ENCODE measurements at regions not wholly inside any gene's neighbourhood (a gene's known extent, or its start where the extent isn't known, plus 50 kb on each side); places are given as distances from the start of the nearest gene placed in this dataset.

DNA sequence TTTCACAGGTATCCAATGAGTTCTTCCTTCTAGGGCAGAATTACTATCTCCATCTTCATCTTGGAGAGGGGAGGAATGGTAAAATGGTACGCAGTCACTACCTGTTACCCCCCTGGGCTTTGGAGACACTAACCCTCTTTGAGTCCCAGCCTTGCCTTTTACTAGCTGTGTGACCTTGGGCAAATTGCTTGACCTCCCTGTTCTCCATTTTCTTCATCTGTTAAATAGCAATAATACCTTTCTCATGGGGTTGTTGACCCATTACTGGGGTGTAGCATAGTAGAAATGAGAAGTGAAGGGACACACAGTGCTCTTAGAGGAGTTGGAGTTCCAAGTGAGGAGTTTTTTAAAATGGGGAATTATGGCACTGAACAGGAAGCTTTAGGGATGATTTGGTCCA lies 324.7 kb downstream of the FOXL1 start:
- Mint-ChIP-seq H3K9me3 (ENCODE audit: insufficient read depth) (no peaks in the 10 kb centered on the region), H3K27ac (no peak overlapping the region), H3K4me1 (ENCODE audit: low read depth) (no peaks in the 10 kb centered on the region), H3K36me3 (ENCODE audit: low read depth) (no peaks in the 10 kb centered on the region), H3K27me3 (ENCODE audit: low read depth) (no peaks in the 10 kb centered on the region), H3K4me3 (no peak overlapping the region)
- ATAC-seq (no peak), DNase-seq (no peak)
- ChIA-PET POLR2A (no interaction called here), CTCF (no interaction called here)

DNA sequence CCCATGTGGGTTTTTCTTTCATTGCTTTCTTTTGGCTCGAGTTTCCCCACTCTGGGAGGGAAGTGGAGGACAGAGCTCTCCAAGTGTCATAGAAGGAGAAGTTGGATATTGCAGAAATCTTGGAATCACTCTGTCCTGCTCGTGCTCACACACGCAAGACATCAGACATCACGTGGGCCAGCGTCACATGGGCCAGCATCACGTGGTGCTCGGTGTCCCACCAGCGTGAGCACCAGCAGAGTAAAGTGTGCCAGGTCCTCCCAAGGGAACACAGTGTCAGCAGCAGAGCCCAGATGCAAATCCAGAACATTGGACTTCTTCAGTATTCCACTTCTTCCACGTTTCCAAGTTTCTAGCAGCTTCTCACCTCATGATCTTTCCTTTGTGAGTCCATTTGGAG lies 327.0 kb downstream of the FOXL1 start:
- Mint-ChIP-seq H3K4me3 (no peak overlapping the region), H3K27me3 (ENCODE audit: low read depth) (no peaks in the 10 kb centered on the region), H3K4me1 (ENCODE audit: low read depth) (no peaks in the 10 kb centered on the region), H3K9me3 (ENCODE audit: insufficient read depth) (no peaks in the 10 kb centered on the region), H3K27ac (no peak overlapping the region), H3K36me3 (ENCODE audit: low read depth) (no peaks in the 10 kb centered on the region)
- ChIA-PET CTCF (no interaction called here), POLR2A (no interaction called here)
- no peak for ATAC-seq
- no peak for DNase-seq

GRCh38 chr16:86906623-86907022 lies 328.3 kb downstream of the FOXL1 start:
- Mint-ChIP-seq H3K36me3 (ENCODE audit: low read depth) (no peaks in the 10 kb centered on the region), H3K27ac (no peak overlapping the region), H3K4me1 (ENCODE audit: low read depth) (no peaks in the 10 kb centered on the region), H3K27me3 (ENCODE audit: low read depth) (no peaks in the 10 kb centered on the region), H3K4me3 (no peak overlapping the region), H3K9me3 (ENCODE audit: insufficient read depth) (no peaks in the 10 kb centered on the region)
- POLR2A ChIA-PET: no interaction called here
- ATAC-seq (no peak), DNase-seq (no peak)
- CTCF ChIA-PET: no interaction called here

DNA sequence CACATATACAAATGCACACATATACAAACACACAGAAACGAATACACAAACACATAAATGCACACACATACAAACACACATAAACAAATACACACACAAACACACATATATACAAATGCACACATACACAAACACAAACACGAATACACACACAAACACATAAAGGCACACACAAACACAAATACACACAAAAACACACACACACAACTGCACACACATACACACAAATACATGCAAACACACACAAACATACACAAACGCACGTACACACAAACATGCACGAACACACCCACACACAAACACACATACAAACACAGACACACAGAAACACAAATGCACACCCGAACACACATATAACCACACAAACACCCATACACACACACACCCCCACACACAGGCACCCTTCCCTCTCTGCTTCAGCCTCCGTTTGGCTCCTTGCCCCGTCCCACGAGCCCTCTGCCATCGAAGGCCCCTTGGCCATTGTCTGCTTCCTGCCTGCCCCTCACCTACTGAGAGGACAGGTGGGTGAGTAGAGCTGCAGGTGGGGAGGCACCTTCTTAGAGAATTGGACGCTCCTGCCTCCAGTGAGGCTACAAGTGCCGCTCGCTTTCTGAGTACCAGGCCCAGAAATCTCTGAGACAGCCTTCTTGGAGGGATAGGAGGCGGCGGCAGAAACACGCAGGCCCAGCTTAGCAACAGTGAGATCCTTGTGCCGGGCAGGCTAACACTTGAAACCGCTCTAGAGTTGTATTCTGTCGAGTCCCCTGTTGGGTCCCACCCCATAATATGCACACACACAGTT lies 331.2 kb downstream of the FOXL1 start:
- ChIA-PET POLR2A (no interaction called here), CTCF (no interaction called here)
- no peak for ATAC-seq
- no peak overlapping the region for H3K4me3 Mint-ChIP-seq
- no peak for DNase-seq
- no peaks in the 10 kb centered on the region for H3K27me3 Mint-ChIP-seq (ENCODE audit: low read depth)
- H3K4me1 Mint-ChIP-seq (ENCODE audit: low read depth): no peaks in the 10 kb centered on the region
- no peaks in the 10 kb centered on the region for H3K9me3 Mint-ChIP-seq (ENCODE audit: insufficient read depth)
- H3K36me3 Mint-ChIP-seq (ENCODE audit: low read depth): no peaks in the 10 kb centered on the region
- H3K27ac Mint-ChIP-seq: no peak overlapping the region

GRCh38 chr16:86910161-86910769 lies 331.9 kb downstream of the FOXL1 start:
- Mint-ChIP-seq H3K4me3 (no peak overlapping the region), H3K27ac (no peak overlapping the region), H3K27me3 (ENCODE audit: low read depth) (no peaks in the 10 kb centered on the region), H3K9me3 (ENCODE audit: insufficient read depth) (no peaks in the 10 kb centered on the region), H3K36me3 (ENCODE audit: low read depth) (no peaks in the 10 kb centered on the region), H3K4me1 (ENCODE audit: low read depth) (no peaks in the 10 kb centered on the region)
- ATAC-seq (no peak), DNase-seq (no peak)
- POLR2A ChIA-PET: no interaction called here
- CTCF ChIA-PET: no interaction called here

DNA sequence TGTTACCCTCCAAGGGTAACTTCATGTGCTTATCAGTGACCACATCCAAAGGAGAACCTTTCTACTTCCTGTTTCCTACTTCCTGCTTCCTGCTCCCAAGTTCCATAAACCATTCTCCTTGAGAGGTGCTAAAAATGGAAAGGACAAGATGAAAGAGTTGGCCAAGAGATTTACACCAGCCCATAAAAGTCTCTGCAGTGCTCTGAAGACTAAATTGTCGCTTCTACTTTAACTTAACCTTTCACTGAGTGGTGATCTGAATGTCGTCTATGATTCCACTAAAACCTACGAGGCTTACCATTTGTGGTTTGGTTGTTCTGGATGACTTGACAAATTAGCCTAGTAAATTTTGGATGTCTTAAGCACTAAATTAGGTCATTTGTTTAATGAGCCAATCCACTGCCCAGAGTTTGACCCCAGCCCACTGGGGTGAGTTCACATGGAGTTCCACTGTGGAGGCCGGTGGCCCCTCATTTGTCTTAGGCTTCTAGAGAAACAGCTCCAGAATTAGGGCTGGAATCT lies 333.1 kb downstream of the FOXL1 start:
- CTCF ChIA-PET: no interaction called here
- no peaks in the 10 kb centered on the region for H3K9me3 Mint-ChIP-seq (ENCODE audit: insufficient read depth)
- DNase-seq (no peak), ATAC-seq (no peak)
- H3K27me3 Mint-ChIP-seq (ENCODE audit: low read depth): no peaks in the 10 kb centered on the region
- no peaks in the 10 kb centered on the region for H3K36me3 Mint-ChIP-seq (ENCODE audit: low read depth)
- no peak overlapping the region for H3K4me3 Mint-ChIP-seq
- no peaks in the 10 kb centered on the region for H3K4me1 Mint-ChIP-seq (ENCODE audit: low read depth)
- no peak overlapping the region for H3K27ac Mint-ChIP-seq
- POLR2A ChIA-PET: no interaction called here

DNA sequence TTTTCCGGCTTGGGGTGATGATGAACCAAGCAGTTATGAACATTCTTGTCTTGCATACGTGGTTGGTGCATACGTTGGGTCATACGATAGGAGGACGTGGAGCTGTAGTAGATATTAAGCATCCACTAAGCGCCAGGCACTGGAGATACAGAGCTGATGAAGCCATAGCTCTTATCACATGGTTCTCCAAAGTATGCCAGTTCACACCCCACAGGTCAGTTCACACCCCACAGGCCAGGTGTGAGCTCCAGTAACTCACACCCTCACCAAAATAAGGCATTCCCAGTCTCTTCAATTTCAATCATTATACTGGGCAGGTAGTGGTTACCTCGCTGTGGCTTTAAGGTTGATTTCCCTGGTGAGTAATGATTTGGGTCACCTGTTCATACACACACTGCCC lies 335.5 kb downstream of the FOXL1 start:
- CTCF ChIA-PET: no interaction called here
- POLR2A ChIA-PET: no interaction called here
- Mint-ChIP-seq H3K4me3 (no peak overlapping the region), H3K27ac (no peak overlapping the region), H3K36me3 (ENCODE audit: low read depth) (no peaks in the 10 kb centered on the region), H3K9me3 (ENCODE audit: insufficient read depth) (no peaks in the 10 kb centered on the region), H3K4me1 (ENCODE audit: low read depth) (no peaks in the 10 kb centered on the region), H3K27me3 (ENCODE audit: low read depth) (no peaks in the 10 kb centered on the region)
- DNase-seq (no peak), ATAC-seq (no peak)

DNA sequence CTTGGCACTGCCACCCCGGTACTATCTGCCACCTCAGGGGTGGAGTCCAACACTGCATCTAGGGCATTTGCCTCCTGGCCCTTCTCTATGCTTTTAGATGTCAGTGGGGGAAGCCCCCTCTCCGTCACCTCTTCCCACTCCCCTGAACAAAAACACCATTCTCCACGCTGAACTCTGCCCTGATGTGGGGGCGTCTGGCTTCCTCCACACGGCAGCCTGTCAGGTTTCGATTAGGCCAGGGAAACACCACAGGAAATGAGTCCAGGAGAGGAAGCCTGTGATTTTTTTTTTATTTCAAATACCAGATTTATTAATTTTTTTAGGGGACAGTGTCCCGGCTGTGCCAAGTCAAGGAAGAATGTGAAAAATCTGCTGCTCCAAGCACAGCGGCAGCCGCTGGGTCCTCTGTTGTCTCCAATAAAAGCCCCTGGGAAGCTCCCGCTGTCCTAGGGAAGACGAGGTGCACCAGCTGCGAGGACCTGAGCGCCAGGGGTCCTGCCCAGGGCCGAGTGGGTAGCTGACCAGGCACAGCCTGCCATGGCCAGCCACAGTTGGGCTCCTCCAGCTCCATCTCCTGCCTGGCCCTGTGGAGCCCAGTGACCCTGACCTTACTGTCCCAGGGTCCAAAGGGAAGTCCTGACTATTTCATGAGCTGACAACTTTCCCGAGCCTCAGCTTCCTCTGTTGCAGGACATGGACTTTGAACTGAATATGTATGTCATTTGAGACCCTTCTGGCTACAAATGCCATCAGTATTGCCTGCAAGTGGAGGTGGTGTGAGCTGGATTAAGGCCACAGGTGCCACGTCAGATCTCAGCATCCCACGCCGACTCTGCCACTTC lies 336.7 kb downstream of the FOXL1 start:
- ATAC-seq (no peak), DNase-seq (no peak)
- ChIA-PET POLR2A (no interaction called here), CTCF (no interaction called here)
- H3K9me3 Mint-ChIP-seq (ENCODE audit: insufficient read depth): no peaks in the 10 kb centered on the region
- H3K27me3 Mint-ChIP-seq (ENCODE audit: low read depth): no peaks in the 10 kb centered on the region
- H3K27ac Mint-ChIP-seq: no peak overlapping the region
- H3K4me3 Mint-ChIP-seq: no peak overlapping the region
- H3K4me1 Mint-ChIP-seq (ENCODE audit: low read depth): no peaks in the 10 kb centered on the region
- H3K36me3 Mint-ChIP-seq (ENCODE audit: low read depth): no peaks in the 10 kb centered on the region

GRCh38 chr16:86917471-86918365 lies 339.4 kb downstream of the FOXL1 start:
- no peaks in the 10 kb centered on the region for H3K36me3 Mint-ChIP-seq (ENCODE audit: low read depth)
- DNase-seq (no peak), ATAC-seq (no peak)
- ChIA-PET CTCF (no interaction called here), POLR2A (no interaction called here)
- H3K4me3 Mint-ChIP-seq: no peak overlapping the region
- no peaks in the 10 kb centered on the region for H3K4me1 Mint-ChIP-seq (ENCODE audit: low read depth)
- H3K9me3 Mint-ChIP-seq (ENCODE audit: insufficient read depth): peaks cover 6% of the 10 kb centered on the region
- H3K27me3 Mint-ChIP-seq (ENCODE audit: low read depth): peaks cover 2% of the 10 kb centered on the region
- no peak overlapping the region for H3K27ac Mint-ChIP-seq

GRCh38 chr16:86918637-86919036 lies 340.3 kb downstream of the FOXL1 start:
- peaks cover 6% of the 10 kb centered on the region for H3K9me3 Mint-ChIP-seq (ENCODE audit: insufficient read depth)
- ATAC-seq (no peak), DNase-seq (no peak)
- peaks cover 2% of the 10 kb centered on the region for H3K27me3 Mint-ChIP-seq (ENCODE audit: low read depth)
- POLR2A ChIA-PET: no interaction called here
- H3K4me3 Mint-ChIP-seq: no peak overlapping the region
- CTCF ChIA-PET: no interaction called here
- H3K27ac Mint-ChIP-seq: no peak overlapping the region
- H3K36me3 Mint-ChIP-seq (ENCODE audit: low read depth): no peaks in the 10 kb centered on the region
- no peaks in the 10 kb centered on the region for H3K4me1 Mint-ChIP-seq (ENCODE audit: low read depth)

GRCh38 chr16:86919078-86919477 lies 340.7 kb downstream of the FOXL1 start:
- no peak overlapping the region for H3K27ac Mint-ChIP-seq
- peaks cover 6% of the 10 kb centered on the region for H3K9me3 Mint-ChIP-seq (ENCODE audit: insufficient read depth)
- CTCF ChIA-PET: no interaction called here
- DNase-seq: no peak
- H3K4me3 Mint-ChIP-seq: no peak overlapping the region
- POLR2A ChIA-PET: no interaction called here
- peaks cover 2% of the 10 kb centered on the region for H3K27me3 Mint-ChIP-seq (ENCODE audit: low read depth)
- no peak for ATAC-seq
- H3K4me1 Mint-ChIP-seq (ENCODE audit: low read depth): no peaks in the 10 kb centered on the region
- no peaks in the 10 kb centered on the region for H3K36me3 Mint-ChIP-seq (ENCODE audit: low read depth)
